Mesenteric fat pad (tissue), 1 donor: ENCODE measurements at regions not wholly inside any gene's neighbourhood (a gene's known extent, or its start where the extent isn't known, plus 50 kb on each side); places are given as distances from the start of the nearest gene placed in this dataset.
"Not testable (repeated sequence)": the region's sequence is repeated elsewhere in the genome, so short reads cannot be mapped to it uniquely, and the experiment has no call there.

Source experiments
- DNase-seq: peaks from one replicate; pipeline ENCODE4 v3.0.0-alpha.2; 2020; ENCODE audit warnings: low spot score
- donor health status: DM: yes; HTN: yes; CAD: no.

DNA sequence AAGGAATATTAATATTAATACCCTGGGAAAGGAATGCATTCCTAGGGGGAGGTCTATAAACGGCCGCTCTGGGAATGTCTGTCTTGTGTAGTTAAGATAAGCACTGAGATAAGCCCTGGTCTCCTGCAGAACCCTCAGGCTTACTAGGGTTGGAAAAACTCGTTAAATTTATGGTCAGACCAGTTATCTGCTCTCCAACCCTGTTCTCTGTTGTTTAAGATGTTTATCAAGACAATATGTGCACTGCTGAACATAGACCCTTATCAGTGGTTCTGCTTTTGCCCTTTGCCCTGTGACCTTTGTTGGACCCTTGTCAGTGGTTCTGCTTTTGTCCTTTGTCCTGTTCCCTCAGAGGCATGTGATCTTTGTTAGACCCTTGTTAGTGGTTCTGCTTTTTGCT is 1276.7 kb upstream of the ALCAM start:
- not testable (repeated sequence) for DNase-seq

DNA sequence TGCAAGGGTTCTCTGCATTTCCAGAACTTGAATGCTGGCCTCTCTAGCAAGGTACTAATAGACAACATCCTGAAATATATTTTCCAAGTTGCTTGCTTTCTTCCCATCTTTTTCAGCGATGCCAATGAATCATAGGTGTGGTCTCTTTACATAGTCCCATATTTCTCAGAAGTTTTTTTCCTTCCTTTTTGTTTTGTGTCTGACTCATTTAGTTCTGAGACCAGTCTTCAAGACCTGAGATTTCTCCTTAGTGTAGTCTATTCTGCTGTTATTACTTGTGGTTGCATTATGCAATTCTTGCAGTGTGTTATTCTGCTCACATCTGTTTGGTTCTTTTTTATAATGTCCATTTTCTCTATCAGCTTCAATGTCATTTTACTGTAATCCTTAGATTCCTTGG is 1265.0 kb upstream of the ALCAM start:
- DNase-seq, result no peak

DNA sequence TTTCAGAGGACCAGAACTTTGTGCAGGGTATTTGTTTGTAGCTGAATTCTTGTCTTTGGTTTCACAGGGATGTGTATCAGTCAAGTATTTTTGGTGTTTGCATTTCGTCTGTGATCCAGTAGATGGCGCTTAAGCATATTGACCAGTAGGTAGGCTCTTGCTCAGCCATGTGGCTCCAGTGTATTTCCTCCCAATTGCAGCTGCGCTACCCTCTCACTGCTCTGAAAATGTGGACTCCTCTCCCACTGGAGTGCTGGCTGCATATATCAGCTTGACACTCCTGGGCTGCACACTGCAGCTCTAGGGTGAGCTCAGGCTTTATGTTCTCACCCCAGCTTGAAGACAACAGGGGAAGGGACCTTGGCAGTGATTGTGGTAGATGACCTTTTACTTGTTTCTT is 1264.3 kb upstream of the ALCAM start:
- no peak for DNase-seq

DNA sequence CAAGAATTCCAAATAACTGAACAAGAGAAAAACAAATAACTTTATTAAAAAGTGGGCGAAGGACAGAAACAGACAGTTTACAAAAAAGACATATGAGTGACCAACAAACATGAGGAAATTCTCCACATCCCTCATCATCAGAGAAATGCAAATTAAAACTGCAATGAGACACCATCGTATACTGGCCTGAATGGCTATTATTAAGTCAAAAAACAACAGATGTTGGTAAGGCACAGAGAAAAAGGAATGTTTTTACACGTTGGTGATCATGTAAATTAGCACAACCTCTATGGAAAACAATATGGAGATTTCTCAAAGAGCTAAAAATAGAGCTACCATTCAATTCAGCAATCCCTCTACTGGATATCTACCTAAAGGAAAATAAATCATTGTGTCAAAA is 1260.4 kb upstream of the ALCAM start:
- DNase-seq, result no peak

DNA sequence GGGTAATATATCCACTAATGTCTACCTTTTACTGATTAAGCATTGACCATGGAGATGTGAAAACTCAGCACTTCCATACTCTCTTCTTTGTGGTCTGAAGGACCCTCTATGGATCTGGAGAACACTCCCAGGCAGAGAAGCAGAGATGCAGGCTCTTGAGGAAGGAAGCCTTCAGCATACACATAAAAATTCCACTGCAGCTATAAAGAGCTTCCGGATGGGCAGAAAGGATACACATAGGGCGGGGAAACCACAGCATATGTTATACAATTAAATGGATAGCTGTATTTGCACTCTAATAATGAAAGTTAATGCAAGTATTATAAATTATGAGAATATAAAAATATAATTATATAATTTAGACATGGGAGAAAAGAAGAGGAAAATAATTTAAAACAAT is 1258.2 kb upstream of the ALCAM start:
- DNase-seq, result no peak

DNA sequence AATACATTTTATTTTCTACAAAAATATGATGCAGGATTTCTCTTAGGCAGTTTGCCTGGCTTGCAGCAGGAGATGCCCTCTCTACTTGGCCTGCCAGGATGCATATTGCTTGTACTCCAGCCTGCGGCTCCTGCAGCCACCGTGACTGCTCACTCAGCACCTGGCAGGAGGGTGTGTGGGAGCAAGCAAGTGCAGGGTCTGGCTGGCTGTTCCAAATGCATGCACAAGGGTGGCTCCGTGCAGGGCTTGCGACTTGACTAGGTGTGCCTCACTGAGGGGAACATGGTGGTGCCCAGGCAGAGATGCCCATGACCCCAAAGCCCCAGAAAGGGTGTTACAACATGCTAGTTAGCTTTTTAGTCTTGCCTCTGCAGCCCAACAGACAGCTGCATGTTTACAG is 1240.2 kb upstream of the ALCAM start:
- no peak for DNase-seq

DNA sequence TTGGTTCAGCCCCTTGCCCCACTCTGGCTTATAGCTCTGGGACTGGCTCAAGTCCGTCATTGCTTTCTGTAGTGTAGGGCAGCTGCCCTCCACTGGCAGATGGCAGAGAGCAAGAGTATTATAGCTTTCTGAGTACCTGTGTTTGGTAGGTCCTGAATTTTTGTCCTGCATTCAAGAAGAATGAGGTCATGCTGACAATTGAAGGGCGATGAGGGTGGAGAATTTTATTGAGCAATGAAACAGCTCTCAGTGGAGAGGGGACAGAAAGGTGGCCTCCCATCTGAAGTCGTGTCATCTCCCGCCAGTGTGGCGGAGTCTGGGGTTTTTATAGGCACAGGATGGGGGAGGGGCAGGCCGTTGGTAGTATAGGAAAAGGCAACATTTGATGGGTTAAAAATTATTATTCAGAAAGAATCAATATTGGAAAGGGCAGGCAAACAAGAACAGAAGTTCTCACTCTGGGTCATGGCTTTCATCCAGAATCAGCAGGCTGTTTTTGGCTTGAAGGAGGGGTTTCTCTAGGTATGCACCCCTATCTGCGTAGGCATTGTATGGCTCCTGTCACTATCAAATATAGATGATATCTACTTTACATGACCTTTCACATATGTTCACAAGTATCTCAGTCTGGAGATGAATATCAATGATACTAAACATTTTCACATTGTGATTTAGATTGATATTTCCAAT is 1239.7 kb upstream of the ALCAM start:
- DNase-seq, result no peak

DNA sequence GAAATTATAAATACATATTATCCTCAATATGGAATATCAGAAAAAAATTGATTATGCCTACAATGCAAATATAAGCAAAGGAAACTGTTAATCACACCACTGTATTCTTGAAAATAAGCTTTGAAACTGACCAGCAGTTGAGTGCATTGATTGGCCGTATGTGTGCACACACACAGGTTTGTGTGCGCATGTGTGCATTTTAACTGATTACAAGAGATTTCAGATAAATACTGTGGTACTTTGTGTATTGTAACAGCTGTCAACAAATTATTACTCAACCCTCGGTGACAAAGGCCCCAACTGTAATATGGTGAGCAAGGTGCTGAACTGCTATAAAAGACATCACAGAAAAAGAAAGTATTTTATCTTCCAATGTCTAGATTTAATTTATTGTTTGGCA is 1238.9 kb upstream of the ALCAM start:
- no peak for DNase-seq

DNA sequence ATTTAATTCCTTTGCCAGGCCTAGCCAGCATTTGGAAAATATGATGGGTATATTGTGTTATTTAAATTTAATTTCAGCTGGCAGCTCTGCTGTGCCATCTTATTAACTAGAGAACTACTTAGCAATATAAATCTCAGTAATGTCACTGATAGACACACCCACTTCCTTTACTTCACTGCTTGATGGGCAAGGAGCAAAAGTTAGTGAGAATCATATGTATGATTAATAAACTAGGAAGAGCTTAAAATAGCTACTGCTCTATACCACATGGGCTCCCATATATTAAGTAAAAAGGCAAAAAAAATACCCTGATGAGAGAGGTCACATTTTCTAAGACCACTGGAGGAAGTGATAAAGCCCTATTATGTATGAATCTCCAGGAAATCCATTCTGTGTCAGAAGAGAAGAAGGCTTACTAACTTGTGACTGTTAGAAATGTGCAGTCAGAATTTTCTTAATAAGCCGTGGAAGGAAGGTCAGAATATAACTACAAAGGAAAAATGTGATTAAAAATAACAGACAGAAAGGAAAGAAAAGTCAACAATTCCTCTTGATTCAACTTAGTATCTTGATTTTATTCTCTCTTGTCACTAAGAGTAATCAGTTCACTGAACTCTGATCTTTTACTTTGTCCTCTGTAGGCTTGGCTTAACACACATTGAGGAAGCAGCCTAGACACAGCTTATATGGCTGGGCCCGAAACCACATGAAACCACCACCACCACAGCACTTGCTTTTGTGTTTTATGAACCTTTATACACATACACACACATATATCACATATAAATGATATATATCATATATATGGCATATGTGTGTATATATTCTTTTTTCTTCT is 1233.9 kb upstream of the ALCAM start:
- DNase-seq, result no peak

DNA sequence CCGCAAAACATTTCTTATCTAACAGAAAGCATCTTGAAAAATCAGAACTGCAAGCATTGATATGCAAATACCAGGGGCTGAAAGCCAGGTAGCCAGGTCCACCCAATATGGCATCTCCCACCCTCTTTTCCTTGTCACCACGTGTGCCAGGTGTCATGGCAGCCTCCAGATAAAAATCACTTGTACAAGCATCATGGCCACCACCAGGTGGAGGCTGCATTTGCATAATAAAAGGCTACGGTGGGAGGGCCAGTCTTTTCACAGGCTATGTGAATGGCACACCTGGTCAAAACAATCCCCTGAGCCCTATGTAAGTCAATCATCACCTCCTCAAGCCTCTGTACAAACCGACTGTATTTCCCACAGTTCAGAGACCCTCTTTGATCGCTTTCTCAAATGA is 1233.1 kb upstream of the ALCAM start:
- DNase-seq, result no peak

DNA sequence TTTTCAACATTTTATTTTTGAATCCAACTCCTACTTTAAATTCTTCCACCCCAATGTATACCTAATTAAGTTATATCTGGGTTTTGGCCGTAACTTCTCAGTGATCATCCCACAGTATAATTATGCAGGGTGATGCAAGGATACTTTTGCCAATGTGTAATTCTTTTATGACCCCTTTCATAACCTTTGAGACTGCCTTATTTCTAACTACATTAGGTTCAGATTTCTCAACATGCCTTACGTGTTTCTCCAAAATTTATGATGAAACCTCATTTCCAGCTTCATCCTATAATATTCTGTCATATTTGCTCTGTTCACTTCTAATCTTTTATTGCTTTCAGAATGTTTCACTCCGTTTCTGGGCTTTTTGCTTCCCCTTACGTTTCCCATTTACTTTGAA is 1229.6 kb upstream of the ALCAM start:
- no peak for DNase-seq

DNA sequence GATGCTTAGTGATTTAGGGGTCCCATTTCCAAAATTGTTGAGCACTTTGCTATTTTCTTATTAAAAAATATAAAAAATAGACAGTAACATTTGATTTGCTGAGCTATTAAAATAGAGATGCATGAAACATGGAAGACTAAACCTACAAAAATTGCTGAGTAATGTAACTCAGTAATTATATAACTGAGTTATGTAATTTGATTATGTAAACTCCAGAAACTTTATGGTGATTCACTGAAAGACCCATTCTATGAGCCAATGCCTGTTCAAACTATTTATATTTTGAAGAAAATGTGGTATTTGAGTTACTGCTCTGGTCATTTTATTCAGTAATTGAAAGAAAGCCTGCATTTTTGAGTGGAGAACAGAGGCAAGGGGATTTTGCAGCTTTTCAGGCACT is 1221.5 kb upstream of the ALCAM start:
- DNase-seq, result no peak

DNA sequence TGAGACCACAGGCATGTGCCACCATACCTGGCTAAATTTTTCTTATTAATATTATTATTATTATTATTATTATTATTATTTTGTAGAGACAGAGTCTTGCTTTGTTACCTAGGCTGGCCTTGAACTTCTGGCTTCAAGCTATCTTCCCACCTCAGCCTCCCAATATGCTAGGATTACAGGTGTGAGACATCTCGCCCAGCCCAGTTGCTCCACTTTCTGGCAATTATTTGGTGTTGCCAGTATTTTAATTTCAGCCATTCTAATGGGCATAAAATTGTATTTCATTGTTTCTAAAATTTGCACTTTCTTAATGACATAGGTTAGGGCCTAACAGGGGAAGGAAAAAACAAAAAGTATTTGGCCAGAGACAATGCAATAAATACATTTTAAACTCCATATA is 1217.6 kb upstream of the ALCAM start:
- no peak for DNase-seq

DNA sequence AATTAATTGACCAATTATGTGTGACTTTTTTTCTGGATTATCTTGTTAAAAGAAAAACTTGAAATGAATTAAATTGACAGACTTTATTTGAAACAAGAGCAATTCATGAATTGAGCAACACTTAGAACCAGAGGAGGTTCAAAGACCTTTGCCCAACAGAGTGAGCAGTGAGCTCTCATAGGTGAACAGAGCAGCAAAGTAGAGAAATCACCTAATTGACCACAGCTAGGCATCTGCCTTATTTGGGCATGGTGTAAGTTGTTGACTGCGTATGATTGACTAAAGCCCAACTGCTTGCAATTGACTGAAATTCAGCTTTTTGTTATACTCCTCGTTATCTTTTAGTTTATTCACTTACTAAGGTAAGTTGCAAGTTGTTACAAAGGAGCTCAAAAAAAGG is 1216.0 kb upstream of the ALCAM start:
- DNase-seq, result no peak

DNA sequence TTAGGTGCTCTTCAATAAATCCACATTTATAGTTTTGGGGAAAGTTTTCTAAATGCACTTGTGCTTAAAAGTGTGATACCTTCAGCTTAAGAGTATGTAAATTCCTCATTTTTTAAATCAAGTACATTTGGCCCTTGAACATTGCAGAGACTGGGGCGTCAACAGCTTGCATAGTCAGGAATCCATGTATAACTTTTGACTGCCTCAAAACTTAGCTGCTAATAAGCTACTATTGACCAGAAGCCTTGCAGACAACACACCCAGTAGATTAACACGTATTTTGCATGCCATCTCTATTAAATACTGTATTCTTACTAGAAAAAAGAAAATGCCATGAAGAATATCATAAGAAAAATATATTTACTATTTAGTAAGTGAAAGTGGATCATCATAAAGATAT is 1211.8 kb upstream of the ALCAM start:
- DNase-seq, result no peak

DNA sequence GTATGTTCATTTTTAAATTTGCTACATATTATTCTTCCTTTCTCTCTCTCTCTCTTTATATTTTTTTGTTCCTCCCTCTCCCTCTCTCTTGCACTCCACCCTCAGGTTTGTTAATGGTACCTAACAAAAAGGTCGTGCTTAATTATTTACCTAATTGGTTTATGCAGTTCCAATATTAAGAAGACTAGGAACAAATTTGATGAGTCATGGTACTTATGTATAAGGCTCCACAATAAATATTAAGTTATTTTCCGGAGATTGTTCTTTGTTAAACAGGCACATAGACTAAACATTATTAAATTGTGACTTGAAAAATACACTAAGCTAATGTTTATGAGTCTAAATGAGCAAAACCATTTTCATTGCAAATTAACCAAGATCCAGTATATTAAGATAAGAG is 1200.8 kb upstream of the ALCAM start:
- DNase-seq, result no peak

DNA sequence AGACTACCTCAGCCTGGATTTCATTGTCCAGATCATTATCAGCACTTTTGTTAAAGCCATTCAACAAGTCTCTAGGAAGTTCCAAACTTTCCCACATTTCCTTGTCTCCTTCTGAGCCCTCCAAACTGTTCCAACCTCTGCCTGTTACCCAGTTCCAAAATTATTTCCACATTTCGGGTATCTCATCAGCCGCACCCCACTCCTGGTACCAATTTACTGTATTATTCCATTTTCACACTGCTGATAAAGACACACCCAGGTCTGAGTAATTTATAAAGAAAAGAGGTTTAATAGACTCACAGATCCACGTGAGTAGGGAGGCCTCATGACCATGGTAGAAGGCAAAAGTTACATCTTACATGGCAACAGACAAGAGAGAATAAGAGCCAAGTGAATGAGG is 1198.3 kb upstream of the ALCAM start:
- no peak for DNase-seq

DNA sequence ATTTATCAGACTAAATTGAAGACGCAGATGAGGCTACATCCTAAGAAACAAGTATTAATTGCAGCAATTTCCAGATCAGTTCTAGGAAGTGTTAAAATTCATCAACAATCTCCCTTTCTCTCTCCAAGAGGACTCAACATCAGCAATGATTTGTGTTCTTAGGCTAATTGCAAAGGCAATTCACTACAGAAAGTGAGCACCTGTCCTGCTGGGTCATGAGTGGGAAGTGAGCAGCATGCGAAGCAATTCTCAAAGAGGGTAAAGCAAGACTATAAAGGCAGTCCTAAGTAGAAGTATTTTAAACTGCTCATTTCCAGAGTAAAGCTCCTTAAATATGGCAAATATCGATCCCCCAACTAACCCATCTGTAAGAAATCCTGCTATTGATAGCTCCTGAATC is 1191.0 kb upstream of the ALCAM start:
- DNase-seq, result no peak

DNA sequence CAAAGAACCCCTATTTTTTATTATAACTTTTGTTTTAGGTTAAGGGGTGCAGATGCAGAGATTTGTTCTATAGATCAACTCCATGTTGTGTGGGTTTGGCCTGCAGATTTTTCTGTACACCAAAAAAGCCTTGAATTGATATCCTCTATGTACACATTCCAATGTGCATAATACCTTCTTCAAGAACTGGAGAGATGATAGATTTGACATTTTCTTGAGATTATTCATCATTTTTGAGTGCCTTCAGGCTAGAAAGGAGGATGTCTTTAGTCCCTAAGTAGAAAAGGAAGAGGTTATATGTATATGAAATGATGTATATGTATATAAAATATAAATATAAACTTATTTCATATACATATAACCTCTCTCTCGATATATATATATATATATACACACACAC is 1190.0 kb upstream of the ALCAM start:
- no peak for DNase-seq

DNA sequence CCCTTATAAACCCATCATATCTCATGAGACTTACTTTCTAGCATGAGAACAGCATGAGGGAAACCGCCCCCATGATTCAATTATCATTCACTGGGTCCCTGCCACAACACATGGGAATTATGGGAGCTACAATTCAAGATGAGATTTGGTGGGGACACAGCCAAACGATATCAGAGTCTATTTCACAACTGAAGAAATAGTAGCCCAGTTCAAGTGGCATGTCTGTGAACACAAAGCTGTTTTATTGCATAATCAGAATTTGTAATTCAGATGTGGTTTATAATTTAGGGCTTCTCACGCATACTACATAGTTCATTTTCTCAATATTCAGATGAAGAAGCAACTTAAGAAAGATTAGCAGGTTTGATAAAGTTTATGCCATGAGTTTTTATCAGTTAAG is 1188.0 kb upstream of the ALCAM start:
- DNase-seq, result no peak

DNA sequence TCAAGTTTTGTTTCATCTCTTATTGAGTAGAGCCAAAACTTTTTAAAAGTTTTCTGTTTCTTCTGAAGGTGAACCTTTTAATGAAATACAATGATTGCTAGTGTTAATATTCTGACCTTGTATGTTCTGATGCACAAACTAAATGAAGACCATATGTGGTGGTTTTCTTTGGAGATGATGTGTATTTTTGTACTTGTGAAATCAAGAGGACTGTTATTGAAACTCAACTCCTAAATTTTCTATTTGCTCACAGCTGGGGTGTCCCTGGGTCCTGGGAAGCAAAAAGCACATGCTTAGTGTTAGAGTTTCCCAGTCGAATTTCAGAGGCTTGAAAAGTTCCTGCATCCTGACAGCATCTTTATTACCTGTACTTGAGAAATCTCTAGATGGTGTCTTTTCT is 1185.8 kb upstream of the ALCAM start:
- no peak for DNase-seq

DNA sequence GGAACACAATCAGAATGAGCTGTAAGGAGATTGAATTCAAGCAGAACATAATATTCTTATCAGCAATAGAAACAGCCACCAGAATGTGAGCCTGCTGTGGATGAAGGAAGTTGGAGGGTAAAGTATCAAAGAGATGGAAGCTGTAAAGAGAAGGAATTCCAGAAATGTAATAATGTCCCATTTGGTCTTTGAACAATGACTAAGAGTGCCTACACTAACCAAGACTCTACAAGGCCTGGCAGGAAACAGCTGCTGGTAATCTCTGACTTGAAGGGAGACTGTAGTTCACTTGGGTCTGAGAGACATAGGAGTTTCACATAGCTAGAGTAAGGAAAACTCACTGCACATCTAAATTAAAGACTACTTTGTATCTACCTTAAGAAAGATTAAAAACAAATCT is 1176.0 kb upstream of the ALCAM start:
- DNase-seq, result no peak

DNA sequence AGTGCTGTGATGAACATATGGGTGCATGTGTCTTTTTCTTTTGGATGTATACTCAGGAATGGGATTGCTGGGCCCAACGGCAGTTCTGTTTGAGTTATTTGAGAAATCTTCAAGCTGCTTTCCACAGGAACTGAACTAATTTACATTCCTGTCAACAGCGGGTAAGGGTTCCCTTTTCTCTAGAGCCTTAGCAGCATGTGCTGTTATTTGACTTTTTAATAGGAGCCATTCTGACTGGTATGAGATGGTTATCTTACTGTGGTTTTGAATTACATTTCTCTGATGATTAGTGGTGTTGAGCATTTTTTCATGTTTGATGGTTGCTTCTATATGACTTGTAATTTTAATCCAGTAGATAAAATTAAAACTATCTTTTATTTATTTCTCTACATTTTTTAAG is 1168.6 kb upstream of the ALCAM start:
- no peak for DNase-seq
